C4-2B (cell line): ENCODE measurements at regions not wholly inside any gene's neighbourhood (a gene's known extent, or its start where the extent isn't known, plus 50 kb on each side); places are given as distances from the start of the nearest gene placed in this dataset.

ENCODE experiments used
- H3K27ac ChIP-seq: fragments of 450-650 bp; 2 replicates; pipeline ENCODE4 v1.5.1; 2017
- CTCF ChIP-seq: fragments of 450-650 bp; conservative IDR thresholded peaks from 2 replicates; pipeline ENCODE4 v1.5.1; 2017; ENCODE audit warnings: mild to moderate bottlenecking
- ZFX ChIP-seq: fragments of 450-650 bp; IDR thresholded peaks from 2 replicates; pipeline ENCODE4 v1.6.1; 2017

DNA sequence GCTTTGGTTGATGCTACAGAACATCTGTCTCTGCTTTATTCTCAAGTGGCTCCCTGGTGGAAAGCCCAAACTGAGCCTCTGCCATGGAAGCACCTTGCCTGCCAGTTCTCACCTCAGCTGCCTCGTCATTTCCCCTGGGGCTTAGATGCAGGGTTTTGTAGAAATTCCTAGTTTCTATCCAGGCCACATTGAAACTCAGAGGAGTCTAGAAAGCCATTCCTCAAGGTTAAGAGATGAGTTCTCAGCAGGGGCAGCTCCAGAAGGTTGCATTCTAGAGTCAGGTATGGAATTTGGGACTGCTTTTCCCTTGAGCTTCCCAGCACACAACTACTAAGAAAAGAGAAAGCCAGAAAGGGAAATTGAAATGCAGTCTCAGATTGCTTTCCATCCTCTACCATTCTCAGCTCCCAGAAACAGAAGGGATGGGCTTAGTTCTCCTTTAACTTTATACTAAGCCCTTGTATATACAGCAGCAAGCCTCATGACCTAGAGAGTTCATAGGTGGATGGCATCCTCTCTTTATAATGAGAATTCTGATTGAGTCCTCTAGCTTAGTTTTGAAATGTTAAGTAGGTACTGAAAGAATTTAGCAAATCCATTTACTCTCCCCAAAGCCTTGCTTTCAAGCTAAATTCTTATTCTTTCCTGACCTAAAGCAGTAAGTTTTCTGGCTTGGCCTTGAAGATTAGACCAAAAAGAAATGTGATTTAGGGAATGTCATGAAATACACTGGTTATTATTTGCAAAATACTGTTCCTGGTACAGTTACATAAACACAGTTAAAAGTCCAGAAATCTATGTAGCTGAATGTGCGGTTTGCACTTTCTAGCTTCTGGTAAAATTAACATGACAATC lies 66.0 kb upstream of the MEF2C start:
- TF ChIP-seq CTCF (no peak), ZFX (no peak)
- no peak overlapping the region for H3K27ac ChIP-seq

DNA sequence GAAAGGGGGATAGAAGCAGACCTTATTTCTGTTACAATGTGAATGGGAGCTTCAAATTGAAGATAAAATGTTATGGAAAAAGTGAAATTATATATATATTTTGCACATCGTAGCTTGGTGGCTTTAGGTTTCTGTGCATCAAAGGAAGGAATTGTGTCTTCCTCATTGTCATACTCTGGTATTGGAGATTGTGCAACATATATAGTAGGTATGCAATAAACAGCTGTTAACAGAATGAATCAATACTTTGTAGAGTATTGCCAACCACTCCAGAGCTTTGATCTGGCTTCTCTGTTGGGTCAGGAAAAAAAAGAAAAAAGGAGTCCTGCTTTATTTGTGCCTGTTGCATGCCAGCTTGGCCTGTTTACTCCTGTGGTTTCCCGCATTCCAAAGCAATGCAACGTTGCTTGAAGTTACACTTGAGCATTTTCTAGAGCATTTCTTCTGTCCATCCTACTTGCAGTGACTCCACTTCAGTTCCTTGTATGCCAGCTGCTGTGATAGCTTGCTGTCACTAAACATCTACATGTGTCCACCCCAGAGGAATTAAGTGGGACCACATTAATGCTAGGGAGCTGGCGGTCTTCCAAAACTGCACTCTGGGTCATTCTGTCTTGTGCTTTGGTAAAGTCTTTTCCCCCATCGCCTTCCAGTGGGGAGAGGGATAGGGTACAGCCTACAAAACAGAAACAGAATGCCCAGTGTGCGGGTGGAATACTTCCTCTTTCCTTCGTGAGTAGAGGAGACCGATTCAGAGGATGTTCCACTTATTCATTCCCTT lies 62.0 kb upstream of the MEF2C start:
- TF ChIP-seq CTCF (no peak), ZFX (no peak)
- no peak overlapping the region for H3K27ac ChIP-seq

DNA sequence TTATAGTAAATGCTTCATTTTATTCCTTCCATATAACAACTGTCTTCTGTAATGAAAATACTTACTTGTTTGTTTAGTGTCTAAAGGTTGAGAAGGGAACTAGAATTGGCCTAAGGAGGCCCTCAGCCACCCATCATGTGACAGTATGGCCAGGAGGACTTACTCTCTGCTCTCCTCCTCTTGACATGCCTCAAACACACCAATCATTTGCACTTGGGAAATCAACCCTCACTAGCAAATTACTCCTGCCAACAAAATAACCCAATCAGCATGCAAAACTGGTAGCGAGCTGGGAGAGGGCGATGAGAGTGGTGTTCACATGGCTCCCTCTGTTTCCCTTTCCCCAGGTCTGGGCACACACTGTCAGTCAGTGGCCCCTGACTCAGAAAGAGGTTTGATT lies 58.6 kb upstream of the MEF2C start:
- H3K27ac ChIP-seq: no peak overlapping the region
- TF ChIP-seq CTCF (no peak), ZFX (no peak)

GRCh38 chr5:88940713-88941112 lies 57.7 kb upstream of the MEF2C start:
- TF ChIP-seq ZFX (no peak), CTCF (no peak)
- no peak overlapping the region for H3K27ac ChIP-seq

DNA sequence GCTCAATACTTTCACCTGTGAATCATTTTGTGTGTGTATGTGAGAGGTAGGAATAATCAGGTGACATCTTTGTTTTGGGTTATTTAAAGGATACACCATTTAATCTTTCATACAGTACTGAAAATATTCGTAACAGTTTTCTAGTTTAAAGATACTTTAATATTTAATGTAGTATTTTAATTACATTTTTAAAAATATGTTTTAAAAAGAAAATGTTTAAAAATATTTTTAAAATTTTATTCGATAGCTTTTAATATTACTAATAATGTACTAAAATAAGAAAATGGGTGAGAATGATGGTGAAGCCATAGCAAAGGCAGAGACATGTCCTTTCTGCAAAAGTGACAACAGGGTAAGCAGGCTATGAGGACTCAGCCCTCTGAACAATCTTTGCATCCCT lies 56.3 kb upstream of the MEF2C start:
- no peak overlapping the region for H3K27ac ChIP-seq
- TF ChIP-seq CTCF (no peak), ZFX (no peak)

GRCh38 chr5:88938488-88938887 lies 55.5 kb upstream of the MEF2C start:
- no peak overlapping the region for H3K27ac ChIP-seq
- TF ChIP-seq ZFX: no peak
- no peak for TF ChIP-seq CTCF

DNA sequence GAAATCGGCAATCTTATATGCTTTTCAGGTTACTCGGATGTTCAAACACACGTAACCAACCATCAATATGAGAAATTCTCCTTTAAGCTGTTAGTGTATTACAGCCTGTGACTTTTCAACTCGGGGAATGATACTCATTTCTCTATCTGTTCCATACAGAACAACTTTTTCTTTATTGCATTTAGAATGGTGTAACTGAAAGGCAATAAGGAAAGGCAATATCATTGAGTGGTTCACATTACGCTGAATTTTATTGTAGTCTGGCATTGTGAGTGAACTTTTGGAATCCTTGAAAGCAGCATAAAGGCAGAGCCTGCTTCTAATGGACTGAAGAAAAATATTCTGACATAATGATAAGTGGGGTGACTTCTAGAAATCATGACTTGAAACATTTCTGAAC lies 54.4 kb upstream of the MEF2C start:
- no peak overlapping the region for H3K27ac ChIP-seq
- no peak for TF ChIP-seq CTCF
